NCI-H345 (cell line): ENCODE measurements at regions not wholly inside any gene's neighbourhood (a gene's known extent, or its start where the extent isn't known, plus 50 kb on each side); places are given as distances from the start of the nearest gene placed in this dataset.
"Not testable (repeated sequence)": the region's sequence is repeated elsewhere in the genome, so short reads cannot be mapped to it uniquely, and the experiment has no call there.

Source experiments
- DNase-seq: peaks from one replicate; lab custom pipeline; 2025; lab: John Stamatoyannopoulos, UW

- no peak for DNase-seq
Observed at GRCh38 chr6:14997507-14997906, 248.4 kb upstream of the JARID2 start.

GRCh38 chr6:14999106-14999505, 246.8 kb upstream of the JARID2 start:
- DNase-seq, result no peak

GRCh38 chr6:15001326-15001910, 244.5 kb upstream of the JARID2 start:
- no peak for DNase-seq

- no peak for DNase-seq
Observed at GRCh38 chr6:15008269-15008668, 237.6 kb upstream of the JARID2 start.

- DNase-seq, result no peak
Observed at GRCh38 chr6:15014958-15015357, 230.9 kb upstream of the JARID2 start.

GRCh38 chr6:15016813-15017212, 229.1 kb upstream of the JARID2 start:
- DNase-seq, result no peak

- DNase-seq, result no peak
Observed at GRCh38 chr6:15017261-15017660, 228.6 kb upstream of the JARID2 start.

GRCh38 chr6:15017803-15018202, 228.1 kb upstream of the JARID2 start:
- no peak for DNase-seq

GRCh38 chr6:15020119-15020770, 225.6 kb upstream of the JARID2 start:
- DNase-seq, result no peak

- no peak for DNase-seq
Observed at GRCh38 chr6:15021074-15021473, 224.8 kb upstream of the JARID2 start.

- DNase-seq, result not testable (repeated sequence)
Observed at GRCh38 chr6:15023018-15023417, 222.9 kb upstream of the JARID2 start.

GRCh38 chr6:15023448-15023847, 222.4 kb upstream of the JARID2 start:
- DNase-seq, result no peak

- no peak for DNase-seq
Observed at GRCh38 chr6:15025446-15025845, 220.4 kb upstream of the JARID2 start.

- DNase-seq, result no peak
Observed at GRCh38 chr6:15026832-15027231, 219.0 kb upstream of the JARID2 start.

- DNase-seq, result no peak
Observed at GRCh38 chr6:15027472-15027871, 218.4 kb upstream of the JARID2 start.

- no peak for DNase-seq
Observed at GRCh38 chr6:15032015-15032414, 213.9 kb upstream of the JARID2 start.

- no peak for DNase-seq
Observed at GRCh38 chr6:15033850-15034203, 212.0 kb upstream of the JARID2 start.

GRCh38 chr6:15036690-15037245, 209.1 kb upstream of the JARID2 start:
- peak; percentile 36 for DNase-seq

GRCh38 chr6:15037253-15037652, 208.6 kb upstream of the JARID2 start:
- no peak for DNase-seq

- DNase-seq, result no peak
Observed at GRCh38 chr6:15038013-15038791, 207.7 kb upstream of the JARID2 start.

GRCh38 chr6:15039136-15039535, 206.7 kb upstream of the JARID2 start:
- no peak for DNase-seq

- no peak for DNase-seq
Observed at GRCh38 chr6:15042938-15043337, 202.9 kb upstream of the JARID2 start.
